ENCODE measurements at regions not wholly inside any gene's neighbourhood (a gene's known extent, or its start where the extent isn't known, plus 50 kb on each side); places are given as distances from the start of the nearest gene placed in this dataset.
"Not testable (repeated sequence)": the region's sequence is repeated elsewhere in the genome, so short reads cannot be mapped to it uniquely, and the experiment has no call there.

DNA sequence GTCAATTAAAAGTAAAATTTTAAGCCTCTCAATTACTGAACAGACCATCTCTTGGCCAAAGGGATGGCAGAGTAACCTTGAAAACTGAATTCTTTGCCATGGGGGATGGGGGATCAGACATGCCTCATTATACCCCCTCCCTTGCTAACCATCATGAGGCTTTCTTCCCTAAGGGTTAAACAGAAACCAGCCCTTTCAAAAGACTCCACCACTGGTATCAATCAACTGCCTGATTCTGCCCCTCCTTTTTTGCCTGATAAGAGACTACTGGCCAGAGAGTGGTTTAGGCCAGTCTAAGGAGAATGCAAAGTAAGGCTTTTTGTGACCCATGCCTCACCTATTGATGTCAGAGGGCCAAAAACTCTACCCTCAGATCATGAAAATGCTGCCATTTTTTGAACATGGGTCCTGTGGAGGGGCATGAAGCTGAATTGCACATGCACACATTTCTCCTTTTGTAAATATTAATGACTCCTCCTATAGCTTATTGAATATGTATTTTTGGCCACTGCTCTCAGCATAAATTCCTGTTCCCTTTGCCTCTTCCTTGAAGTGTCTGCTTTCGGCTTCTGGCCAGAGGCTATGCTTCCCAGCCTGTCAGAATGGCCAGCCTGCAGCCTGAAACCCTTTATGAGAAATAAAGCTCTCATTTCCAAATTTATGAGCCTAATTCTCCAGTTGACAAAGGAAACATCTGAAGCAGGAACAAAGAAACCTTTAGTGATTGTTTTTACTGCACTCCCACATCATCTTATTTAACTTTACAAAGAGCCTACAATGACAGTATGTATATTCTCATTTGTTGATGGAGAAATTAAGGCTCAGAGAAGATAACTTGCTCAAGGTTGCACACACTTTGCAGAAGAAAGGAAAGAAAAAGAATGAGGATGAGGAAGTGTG, 270.7 kb upstream of the CELF4 start:
- Histone ChIP-seq H3K9me3 (ENCODE audit: insufficient read depth, low read depth, low read length) (peaks cover 10% of the 10 kb centered on the region), H3K27me3 (ENCODE audit: insufficient read depth, low read length) (no peaks in the 10 kb centered on the region), H3K36me3 (ENCODE audit: insufficient read depth, low read length) (no peaks in the 10 kb centered on the region), H3K4me3 (ENCODE audit: low read length) (no peak overlapping the region), H3K9ac (ENCODE audit: low read depth, low read length) (no peak overlapping the region), H3K4me1 (ENCODE audit: insufficient read depth, low read length) (no peaks in the 10 kb centered on the region; the same call in 1 of the 2 replicates), H3K27ac (ENCODE audit: low read depth, low read length) (no peak overlapping the region)
- WGBS, result 95% methylated on average over 1 of the region's 1 CpG

DNA sequence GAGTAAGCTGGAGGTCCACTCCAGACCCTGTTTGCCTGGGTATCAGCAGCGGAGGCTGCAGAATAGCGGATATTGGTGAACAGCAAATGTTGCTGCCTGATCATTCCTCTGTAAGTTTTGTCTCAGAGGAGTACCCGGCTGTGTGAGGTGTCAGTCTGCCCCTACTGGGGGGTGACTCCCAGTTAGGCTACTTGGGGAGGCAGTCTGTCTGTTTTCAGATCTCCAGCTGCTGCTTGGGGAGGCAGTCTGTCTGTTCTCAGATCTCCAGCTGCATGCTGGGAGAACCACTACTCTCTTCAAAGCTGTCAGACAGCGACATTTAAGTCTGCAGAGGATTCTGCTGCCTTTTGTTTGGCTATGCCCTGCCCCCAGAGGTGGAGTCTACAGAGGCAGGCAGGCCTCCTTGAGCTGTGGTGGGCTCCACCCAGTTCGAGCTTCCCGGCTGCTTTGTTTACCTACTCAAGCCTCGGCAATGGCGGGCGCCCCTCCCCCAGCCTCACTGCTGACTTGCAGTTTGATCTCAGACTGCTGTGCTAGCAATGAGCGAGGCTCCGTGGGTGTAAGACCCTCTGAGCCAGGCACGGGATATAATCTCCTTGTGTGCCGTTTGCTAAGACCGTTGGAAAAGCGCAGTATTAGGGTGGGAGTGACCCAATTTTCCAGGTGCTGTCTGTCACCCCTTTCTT, 266.6 kb upstream of the CELF4 start:
- not testable (repeated sequence) for H3K9ac ChIP-seq (ENCODE audit: low read depth, low read length); H3K4me1 ChIP-seq (ENCODE audit: insufficient read depth, low read length); H3K36me3 ChIP-seq (ENCODE audit: insufficient read depth, low read length); H3K27ac ChIP-seq (ENCODE audit: low read depth, low read length); H3K4me3 ChIP-seq (ENCODE audit: low read length); H3K27me3 ChIP-seq (ENCODE audit: insufficient read depth, low read length)
- WGBS, result 95% methylated on average over 14 of the region's 15 CpGs
- peaks cover 10% of the 10 kb centered on the region for H3K9me3 ChIP-seq (ENCODE audit: insufficient read depth, low read depth, low read length)

DNA sequence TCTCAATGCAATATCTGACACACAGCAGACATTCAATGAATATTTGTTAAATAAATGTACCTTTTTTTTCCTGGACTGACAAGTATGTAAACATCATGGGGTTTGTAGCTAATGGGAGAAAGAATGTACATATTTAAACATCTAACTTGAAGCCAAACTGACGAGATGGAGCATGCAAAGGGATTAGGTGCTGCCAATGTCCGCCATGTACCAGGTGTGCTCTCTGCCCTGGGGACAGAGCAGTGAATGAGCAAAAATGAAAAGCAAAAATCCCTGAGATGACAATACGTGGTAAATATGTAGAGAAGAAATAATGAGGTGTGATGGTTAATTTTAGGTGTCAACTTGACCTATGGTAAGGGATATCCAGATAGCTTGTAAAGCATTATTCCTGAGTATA, 247.4 kb upstream of the CELF4 start:
- Histone ChIP-seq H3K4me1 (ENCODE audit: insufficient read depth, low read length) (no peaks in the 10 kb centered on the region), H3K27me3 (ENCODE audit: insufficient read depth, low read length) (no peaks in the 10 kb centered on the region), H3K4me3 (ENCODE audit: low read length) (no peak overlapping the region), H3K9me3 (ENCODE audit: insufficient read depth, low read depth, low read length) (no peaks in the 10 kb centered on the region), H3K9ac (ENCODE audit: low read depth, low read length) (no peak overlapping the region), H3K36me3 (ENCODE audit: insufficient read depth, low read length) (no peaks in the 10 kb centered on the region), H3K27ac (ENCODE audit: low read depth, low read length) (no peak overlapping the region)
- 91% methylated on average over 3 of the region's 3 CpGs for WGBS

DNA sequence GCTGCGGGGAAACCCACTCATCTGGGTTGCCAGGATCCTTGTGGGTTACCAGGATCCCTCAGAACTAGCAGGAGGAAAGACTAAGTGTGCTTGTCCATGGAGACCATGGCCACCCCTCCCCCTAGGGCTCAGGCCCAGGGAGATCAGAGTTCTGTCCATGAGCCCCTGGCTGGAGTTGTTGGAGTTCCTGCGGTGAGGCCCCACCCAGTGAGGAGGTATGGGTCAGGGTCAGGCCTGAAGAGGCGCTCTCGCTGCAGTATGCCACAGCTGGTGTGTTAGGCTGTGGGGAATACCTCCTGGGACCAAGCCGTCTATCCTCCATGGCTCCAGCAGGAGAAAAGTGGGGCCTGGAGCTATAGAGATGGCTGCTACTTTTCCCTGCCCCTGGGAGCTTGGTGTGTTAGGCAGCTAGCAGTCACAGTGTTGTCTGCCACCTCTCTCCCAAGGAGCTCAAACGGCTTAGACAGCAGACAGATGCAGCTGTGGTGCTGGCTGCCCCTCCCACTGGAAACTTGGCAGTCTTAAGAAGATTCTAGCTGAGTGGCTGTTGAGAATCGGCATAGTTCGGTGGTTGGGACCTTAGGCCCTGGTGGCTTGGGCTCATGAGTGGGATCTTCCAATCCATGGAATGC, 240.3 kb upstream of the CELF4 start:
- Histone ChIP-seq H3K4me1 (ENCODE audit: insufficient read depth, low read length) (no peaks in the 10 kb centered on the region), H3K36me3 (ENCODE audit: insufficient read depth, low read length) (no peaks in the 10 kb centered on the region), H3K27ac (ENCODE audit: low read depth, low read length) (no peak overlapping the region), H3K4me3 (ENCODE audit: low read length) (no peak overlapping the region), H3K9me3 (ENCODE audit: insufficient read depth, low read depth, low read length) (no peaks in the 10 kb centered on the region), H3K9ac (ENCODE audit: low read depth, low read length) (no peak overlapping the region), H3K27me3 (ENCODE audit: insufficient read depth, low read length) (no peaks in the 10 kb centered on the region)
- 92% methylated on average over 8 of the region's 8 CpGs for WGBS

DNA sequence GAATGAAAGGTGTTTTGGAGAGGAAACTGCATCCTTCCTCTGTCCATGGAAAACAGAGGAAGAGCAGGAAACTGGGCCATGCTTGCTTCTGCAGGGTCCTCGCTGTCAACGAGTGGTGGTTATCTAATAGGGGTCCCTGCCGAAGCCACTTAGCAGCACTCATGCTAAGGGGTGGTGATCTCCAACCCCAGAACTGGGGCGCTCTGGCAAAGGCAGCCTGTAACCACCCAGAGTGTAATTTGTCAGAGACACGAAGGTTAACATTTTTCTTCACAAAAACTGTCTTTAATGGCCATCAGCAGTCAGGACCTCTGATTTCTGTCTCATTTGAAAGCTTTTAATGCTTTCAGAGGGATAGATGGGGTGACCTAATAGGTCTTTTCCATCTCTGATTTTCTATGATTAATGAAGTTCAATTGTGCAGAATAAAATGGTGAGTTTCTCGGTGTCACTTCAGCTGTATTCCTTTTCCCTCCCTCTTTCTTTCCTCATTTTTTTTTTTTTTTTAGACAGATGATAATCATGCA, 231.3 kb upstream of the CELF4 start:
- WGBS, result 92% methylated on average over 5 of the region's 6 CpGs
- no peak overlapping the region for H3K9ac ChIP-seq (ENCODE audit: low read depth, low read length)
- no peaks in the 10 kb centered on the region for H3K4me1 ChIP-seq (ENCODE audit: insufficient read depth, low read length)

DNA sequence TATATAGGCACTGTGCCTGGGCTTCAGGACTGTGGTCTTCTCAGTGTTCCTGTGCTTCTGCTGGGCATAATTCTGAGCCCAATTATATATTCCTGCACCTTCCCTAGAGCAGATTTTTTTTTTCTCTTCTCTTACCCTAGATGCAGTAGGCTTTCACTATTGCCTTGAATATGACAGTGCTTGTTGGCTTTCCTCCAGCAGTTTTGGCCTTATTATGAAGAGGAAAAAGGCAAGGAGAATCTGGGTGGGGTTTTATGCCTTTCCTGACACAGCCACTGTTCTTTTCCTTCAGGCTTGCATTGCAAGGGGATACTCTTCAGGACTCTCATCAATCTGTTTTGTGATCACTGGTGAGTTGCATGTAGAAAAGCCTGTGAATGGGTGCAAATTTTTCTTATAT, 221.9 kb upstream of the CELF4 start:
- no peak overlapping the region for H3K9ac ChIP-seq (ENCODE audit: low read depth, low read length)
- no peaks in the 10 kb centered on the region for H3K27me3 ChIP-seq (ENCODE audit: insufficient read depth, low read length)
- no peaks in the 10 kb centered on the region for H3K36me3 ChIP-seq (ENCODE audit: insufficient read depth, low read length)
- H3K27ac ChIP-seq (ENCODE audit: low read depth, low read length), result no peak overlapping the region
- H3K4me1 ChIP-seq (ENCODE audit: insufficient read depth, low read length), result 0 out of 2 replicates have a peak, but pooled peaks cover 5% of the 10 kb centered on the region
- H3K9me3 ChIP-seq (ENCODE audit: insufficient read depth, low read depth, low read length), result no peaks in the 10 kb centered on the region
- no peak overlapping the region for H3K4me3 ChIP-seq (ENCODE audit: low read length)

More for the DNA sequence above, 231.3 kb upstream of the CELF4 start:
- H3K27me3 ChIP-seq (ENCODE audit: insufficient read depth, low read length), result no peaks in the 10 kb centered on the region
- no peak overlapping the region for H3K27ac ChIP-seq (ENCODE audit: low read depth, low read length)
- no peaks in the 10 kb centered on the region for H3K9me3 ChIP-seq (ENCODE audit: insufficient read depth, low read depth, low read length)
- no peaks in the 10 kb centered on the region for H3K36me3 ChIP-seq (ENCODE audit: insufficient read depth, low read length)
- H3K4me3 ChIP-seq (ENCODE audit: low read length), result no peak overlapping the region

DNA sequence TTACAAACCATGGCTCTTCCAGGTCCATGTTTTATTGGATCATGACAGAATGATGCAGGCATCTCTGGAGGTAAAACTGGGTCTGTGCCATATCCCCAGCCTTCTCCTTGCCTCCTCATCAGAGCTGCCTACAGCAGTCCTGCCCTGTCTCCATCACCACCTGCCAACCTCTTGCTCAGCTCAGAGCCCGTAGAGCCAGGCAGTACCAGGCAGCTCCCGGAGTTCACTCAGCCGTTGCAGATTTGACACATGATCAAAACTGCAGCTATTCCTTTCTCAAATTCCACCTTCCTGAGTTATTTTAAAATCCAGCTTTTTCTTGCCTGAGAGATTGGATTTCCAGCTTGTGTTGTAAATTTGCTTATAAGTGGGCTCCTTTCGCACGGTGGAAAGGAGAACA, 218.2 kb upstream of the CELF4 start:
- H3K4me3 ChIP-seq (ENCODE audit: low read length), result no peak overlapping the region
- H3K27me3 ChIP-seq (ENCODE audit: insufficient read depth, low read length), result no peaks in the 10 kb centered on the region
- H3K27ac ChIP-seq (ENCODE audit: low read depth, low read length), result no peak overlapping the region
- no peaks in the 10 kb centered on the region for H3K9me3 ChIP-seq (ENCODE audit: insufficient read depth, low read depth, low read length)
- H3K9ac ChIP-seq (ENCODE audit: low read depth, low read length), result no peak overlapping the region
- 0 out of 2 replicates have a peak, but pooled peaks cover 5% of the 10 kb centered on the region for H3K4me1 ChIP-seq (ENCODE audit: insufficient read depth, low read length)
- 87% methylated on average over 3 of the region's 5 CpGs for WGBS
- no peaks in the 10 kb centered on the region for H3K36me3 ChIP-seq (ENCODE audit: insufficient read depth, low read length)

DNA sequence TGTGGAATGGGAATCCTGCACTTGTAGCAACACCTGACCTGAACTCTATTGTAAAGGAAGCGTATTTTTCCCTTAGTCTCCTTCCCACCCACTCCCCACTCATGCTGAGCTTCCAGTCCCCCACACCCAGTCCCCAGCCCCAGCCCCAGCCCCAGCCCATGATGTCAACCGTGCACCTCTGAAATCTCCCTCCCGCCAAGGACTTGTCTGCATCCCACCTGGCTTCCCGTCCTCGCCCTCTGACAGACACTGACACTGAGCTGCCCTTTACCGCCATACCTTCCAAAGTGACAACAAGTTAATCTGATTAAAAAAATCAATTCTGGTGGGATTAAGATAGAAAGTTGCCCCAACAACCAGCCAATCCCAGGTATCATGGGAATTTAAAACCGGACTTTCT, 213.6 kb upstream of the CELF4 start:
- Histone ChIP-seq H3K36me3 (ENCODE audit: insufficient read depth, low read length) (no peaks in the 10 kb centered on the region), H3K27ac (ENCODE audit: low read depth, low read length) (no peak overlapping the region), H3K27me3 (ENCODE audit: insufficient read depth, low read length) (no peaks in the 10 kb centered on the region), H3K4me1 (ENCODE audit: insufficient read depth, low read length) (0 out of 2 replicates have a peak, but pooled peaks cover 3% of the 10 kb centered on the region), H3K9ac (ENCODE audit: low read depth, low read length) (no peak overlapping the region), H3K9me3 (ENCODE audit: insufficient read depth, low read depth, low read length) (no peaks in the 10 kb centered on the region), H3K4me3 (ENCODE audit: low read length) (no peak overlapping the region)
- WGBS, result 94% methylated on average over 7 of the region's 7 CpGs

DNA sequence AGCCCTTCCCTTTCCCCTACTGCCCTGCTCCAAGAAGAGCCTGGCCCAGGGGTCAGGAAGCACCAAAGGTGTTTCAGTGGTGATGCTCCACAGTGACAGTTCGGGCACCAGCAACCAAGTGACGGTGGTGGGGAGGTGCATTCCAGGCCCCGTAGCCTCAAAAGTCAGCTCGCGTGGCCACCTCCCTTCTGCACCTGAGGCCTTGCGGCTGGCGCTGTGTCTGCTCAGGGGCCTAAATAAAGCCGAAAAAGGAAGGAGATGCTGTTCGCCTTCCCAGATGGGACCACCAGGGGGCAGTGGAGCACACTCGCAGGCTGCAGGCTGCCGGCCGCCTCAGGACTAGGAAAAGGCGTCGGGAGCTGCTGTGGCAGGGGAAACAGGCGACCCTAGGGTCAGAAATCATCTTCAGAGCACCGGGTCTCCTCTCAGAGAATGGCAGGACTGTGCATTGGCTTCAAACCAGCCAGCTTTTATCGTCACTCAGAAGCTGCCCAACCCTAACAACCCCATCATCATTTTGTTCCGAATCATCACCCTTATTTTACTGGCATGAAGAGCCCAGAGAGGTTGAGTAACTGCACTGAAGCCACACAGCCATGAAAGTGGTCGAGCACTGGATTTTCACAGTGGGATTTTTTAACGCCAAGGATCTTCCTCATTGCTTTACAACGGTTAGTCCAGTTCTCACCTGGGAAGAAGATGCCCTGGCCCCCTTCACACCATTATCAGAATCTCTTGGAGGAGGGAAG, 213.0 kb upstream of the CELF4 start:
- Histone ChIP-seq H3K9me3 (ENCODE audit: insufficient read depth, low read depth, low read length) (no peaks in the 10 kb centered on the region), H3K9ac (ENCODE audit: low read depth, low read length) (no peak overlapping the region), H3K27ac (ENCODE audit: low read depth, low read length) (no peak overlapping the region), H3K4me3 (ENCODE audit: low read length) (no peak overlapping the region), H3K4me1 (ENCODE audit: insufficient read depth, low read length) (no peaks in the 10 kb centered on the region), H3K27me3 (ENCODE audit: insufficient read depth, low read length) (no peaks in the 10 kb centered on the region), H3K36me3 (ENCODE audit: insufficient read depth, low read length) (no peaks in the 10 kb centered on the region)
- 23% methylated on average over 20 of the region's 21 CpGs for WGBS

DNA sequence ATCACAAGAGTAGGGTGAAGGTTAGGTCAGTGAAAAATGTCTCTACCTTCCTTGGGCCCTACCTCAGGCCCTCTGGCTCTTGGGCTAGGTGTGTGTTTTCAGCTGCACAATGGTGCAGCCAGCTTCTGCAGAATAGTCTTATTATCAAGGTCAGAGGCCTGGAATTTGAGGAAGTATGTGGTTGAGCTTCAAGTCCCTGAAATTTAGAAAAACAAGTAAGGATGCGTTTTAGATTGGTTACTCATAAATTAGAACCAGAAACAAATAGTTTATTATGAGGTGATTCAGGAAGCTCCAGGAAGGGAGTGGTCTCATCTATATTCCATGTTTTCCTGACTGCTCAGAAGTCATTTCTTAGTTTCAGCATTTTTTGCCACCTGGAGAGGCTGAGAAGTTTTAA, 204.2 kb upstream of the CELF4 start:
- no peaks in the 10 kb centered on the region for H3K36me3 ChIP-seq (ENCODE audit: insufficient read depth, low read length)
- H3K27me3 ChIP-seq (ENCODE audit: insufficient read depth, low read length), result no peaks in the 10 kb centered on the region
- WGBS, result 88% methylated on average over 1 of the region's 1 CpG
- no peak overlapping the region for H3K9ac ChIP-seq (ENCODE audit: low read depth, low read length)
- H3K9me3 ChIP-seq (ENCODE audit: insufficient read depth, low read depth, low read length), result no peaks in the 10 kb centered on the region
- H3K4me1 ChIP-seq (ENCODE audit: insufficient read depth, low read length), result no peaks in the 10 kb centered on the region
- H3K27ac ChIP-seq (ENCODE audit: low read depth, low read length), result no peak overlapping the region
- no peak overlapping the region for H3K4me3 ChIP-seq (ENCODE audit: low read length)
